ENCODE measurements at regions not wholly inside any gene's neighbourhood (a gene's known extent, or its start where the extent isn't known, plus 50 kb on each side); places are given as distances from the start of the nearest gene placed in this dataset.
A peak's percentile ranks its signal among the peaks of the same experiment; 100 is the strongest.

DNA sequence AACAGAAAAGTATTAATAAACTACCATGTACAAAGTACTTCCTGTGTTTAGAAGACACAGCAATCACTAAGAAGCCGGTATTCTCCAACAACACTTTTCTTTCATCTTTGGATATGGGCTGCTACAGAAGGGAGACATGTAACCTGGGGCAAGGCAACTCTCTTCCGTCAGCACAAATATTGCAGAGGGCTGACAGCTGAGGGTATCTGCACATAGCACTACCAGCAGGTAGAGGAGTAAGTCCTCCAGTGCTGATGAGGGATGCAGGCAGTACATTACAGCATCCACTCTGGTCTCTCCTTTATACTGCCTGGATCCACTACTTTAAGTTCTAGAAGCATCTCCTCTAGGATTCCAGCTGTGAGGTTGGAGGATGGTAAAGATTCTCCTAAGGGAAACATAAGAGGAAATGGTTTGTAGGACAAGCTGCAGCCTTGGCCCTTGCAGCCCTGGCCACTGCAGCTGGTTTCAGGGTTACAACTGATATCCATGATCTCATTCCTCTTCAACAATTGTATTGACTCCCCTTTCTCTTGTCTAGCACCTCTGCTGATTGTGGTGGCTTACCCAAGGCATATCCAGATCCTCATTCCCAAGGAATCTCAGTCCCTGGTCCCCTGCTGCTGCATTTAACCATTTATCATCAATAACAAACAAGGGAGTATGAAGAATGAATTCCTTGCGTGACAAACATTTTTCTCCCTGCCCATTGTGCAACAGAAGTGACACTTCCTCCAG is 110.7 kb upstream of the ADGRF1 start:
- no peak for DNase-seq (ENCODE audit: insufficient read length, low spot score)
- FAIRE-seq = no peak

DNA sequence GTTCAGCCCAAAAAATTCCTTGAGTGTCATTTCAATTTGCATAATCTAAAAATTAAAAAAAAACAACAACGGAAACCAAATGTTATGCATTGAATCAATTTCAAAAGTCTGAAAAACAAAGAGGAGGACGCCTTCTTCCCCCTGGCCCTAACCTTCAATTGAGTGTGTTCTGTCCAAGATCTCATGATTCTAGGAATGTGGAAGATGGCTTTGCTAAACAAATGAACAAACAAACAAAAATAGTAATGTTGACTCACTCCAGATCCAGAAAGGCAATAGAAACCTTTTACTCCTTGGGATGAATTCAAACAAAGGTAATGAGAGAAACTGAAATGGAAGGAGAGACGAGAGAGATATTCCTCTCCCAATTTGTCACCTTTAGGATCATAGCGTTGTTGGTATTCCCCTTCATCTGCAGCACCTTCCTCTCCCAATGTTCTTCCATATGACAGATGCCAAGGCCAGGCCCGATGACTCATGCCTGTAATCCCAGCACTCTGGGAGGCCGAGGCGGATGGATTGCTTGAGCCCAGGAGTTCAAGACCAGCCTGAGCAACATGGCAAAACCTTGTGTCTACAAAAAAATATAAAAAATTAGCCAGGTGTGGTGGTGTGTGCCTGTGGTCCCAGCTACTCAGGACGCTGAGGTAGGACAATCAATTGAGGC is 109.2 kb upstream of the ADGRF1 start:
- DNase-seq (ENCODE audit: insufficient read length, low spot score) (no peak), FAIRE-seq (no peak)

DNA sequence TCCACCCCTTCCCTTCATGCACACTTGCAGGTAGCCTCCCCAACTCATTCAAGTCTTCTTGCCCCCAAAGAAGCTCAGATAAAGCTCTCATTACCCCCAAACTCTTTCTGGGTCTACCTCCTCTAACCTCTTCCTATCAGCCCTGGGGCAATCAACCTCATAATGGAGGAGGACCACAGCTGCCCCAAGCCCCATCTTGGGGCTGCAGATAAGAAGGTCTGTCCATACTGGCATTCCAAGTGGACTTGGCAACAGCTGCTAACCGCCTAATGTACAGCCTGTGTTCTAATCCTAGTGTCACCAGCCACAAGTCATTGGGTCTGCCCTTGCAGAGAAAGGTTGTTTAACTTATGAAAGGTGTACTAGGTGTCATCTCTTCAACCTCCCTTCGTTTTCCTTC is 107.4 kb upstream of the ADGRF1 start:
- FAIRE-seq (no peak), DNase-seq (ENCODE audit: insufficient read length, low spot score) (no peak)

DNA sequence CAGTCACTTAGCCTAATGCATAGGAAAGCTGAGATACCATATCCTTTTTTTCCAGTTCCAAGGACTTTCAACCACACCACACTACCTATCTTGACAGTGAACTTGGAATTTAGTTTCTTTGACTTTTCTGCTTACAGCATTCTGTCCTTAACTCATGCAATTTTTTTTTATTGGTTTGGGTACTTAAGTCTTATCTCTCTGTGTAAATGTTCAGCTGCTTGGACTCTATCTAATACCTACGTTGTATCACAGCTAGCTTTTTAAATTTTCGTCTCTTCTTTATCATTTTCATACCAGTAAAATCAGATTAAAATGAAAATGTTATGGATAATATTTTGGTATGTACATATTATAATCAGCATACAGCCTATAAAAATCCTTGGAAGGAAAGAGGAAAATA is 106.9 kb upstream of the ADGRF1 start:
- FAIRE-seq (no peak), DNase-seq (ENCODE audit: insufficient read length, low spot score) (no peak)

DNA sequence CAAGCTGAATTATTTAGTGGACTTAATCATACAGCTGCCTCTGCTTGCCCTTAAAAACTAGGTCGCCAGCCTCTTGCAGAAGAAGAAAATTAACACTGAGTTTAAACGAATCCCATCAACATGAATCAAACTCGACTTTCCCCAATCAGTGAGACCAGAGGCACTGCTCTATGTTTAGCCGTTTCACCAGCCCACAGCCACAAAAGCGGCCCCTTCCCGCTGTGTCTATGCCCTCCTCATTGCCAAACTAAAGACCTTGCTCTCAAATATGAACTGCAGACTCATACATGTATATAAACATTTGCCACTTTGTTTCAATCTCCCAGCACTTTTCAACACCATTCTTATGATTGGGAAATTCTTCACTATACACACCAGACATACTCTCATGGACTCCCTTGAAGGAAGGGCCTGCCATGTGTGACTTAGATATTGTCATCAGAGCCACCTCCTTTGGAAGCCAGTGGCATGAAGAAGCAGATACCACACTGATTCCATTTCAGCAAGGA is 105.8 kb upstream of the ADGRF1 start:
- FAIRE-seq (no peak), DNase-seq (ENCODE audit: insufficient read length, low spot score) (no peak)

DNA sequence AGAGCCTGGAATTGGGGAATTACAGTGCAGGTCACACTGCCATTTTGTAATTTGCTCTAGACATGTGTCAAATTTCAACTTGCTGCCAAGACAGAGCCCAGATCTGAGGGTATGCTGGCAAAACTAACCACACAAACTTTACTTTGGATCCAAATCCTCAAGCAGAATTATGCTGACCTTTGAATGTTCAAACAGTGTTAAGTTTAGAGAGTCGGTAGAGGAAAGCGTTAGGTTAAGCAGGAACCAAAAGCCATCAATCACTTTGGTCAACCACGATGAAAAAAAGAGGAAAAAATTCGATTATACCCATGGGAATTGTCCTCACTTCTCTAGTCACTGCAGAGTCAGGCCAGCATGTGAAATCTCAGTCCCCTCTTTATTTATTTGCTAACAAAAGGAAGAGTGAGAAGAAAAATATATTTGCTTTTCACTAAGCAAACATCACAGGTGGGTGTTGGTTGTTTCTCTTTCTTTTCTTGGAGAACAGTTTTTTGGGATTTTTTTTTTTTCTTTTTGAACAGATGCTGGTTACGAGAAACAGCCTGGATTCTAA is 105.1 kb upstream of the ADGRF1 start:
- FAIRE-seq (no peak), DNase-seq (ENCODE audit: insufficient read length, low spot score) (no peak)

DNA sequence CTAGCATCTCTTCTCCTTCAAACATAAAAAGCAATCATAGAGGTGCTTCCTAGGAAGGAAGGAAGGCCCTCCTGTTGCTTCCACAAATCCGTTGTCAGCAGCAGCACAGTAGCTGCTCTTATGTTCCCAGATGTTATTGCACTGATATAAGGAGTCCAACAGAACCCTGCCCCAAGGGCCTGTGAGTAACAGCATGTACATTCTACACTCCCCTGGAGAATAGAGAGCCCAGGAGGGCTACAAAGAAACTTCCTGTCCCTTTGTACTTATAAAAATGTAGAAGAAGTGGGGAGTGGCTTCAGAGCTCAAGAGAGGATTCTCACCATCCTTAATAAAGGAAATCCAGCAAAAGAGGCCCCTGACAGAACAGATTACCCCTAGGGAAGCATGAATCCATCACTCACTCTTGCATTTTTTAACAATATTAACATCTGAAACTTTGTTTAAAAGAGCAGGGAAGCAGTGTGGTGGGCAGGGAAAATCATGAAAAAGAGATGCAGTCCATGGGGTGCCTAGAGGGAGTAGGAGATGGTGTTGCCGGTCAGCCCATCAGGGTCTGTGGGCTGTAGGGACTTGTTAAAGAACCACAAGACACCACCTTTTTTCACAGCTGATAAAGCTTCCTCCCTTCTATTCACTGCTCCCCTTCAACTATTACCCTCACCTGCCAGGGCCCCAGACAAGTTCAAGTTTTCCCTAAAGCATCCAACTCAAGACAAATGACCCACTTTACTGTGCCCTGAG is 104.5 kb upstream of the ADGRF1 start:
- no peak for DNase-seq (ENCODE audit: insufficient read length, low spot score)
- FAIRE-seq = peak; percentile 9

DNA sequence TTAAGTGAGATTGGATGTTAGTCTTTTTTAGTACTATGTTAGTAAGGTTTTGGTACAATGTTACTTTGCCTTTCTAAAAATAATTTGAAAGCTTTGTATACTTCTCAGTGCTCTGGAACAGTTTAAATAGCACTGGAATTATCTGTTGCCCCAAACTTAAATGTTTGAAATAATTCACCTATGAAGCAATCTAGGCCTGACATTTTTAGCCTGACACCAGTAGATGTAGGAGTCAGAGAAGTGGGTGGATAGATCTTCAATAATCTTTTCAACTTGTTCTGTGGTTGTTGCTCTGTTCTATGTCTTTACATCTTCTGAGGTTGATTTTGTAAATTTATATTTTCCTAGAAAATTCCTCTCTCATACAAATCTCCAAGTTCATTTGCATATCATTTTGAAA is 103.1 kb upstream of the ADGRF1 start:
- DNase-seq (ENCODE audit: insufficient read length, low spot score) (no peak), FAIRE-seq (no peak)

DNA sequence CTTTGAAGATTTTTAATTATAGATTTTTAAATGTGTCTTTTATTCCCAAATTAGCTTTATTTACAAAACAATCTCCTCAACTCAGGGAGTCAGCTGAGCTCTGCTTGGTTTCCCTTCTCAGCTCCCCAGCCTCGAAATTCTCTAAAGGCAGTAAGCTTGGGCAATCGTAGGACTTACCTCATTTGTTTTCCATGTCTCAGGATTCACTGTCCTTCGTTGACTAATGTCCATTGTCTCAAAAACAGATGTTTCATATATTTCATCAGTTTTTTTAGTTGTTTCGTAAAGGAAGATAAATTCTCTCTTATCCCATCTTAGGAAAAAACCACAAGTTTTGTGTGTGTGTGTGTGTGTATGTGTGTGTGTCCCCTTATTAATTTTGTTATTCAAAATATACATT is 102.2 kb upstream of the ADGRF1 start:
- no peak for DNase-seq (ENCODE audit: insufficient read length, low spot score)
- no peak for FAIRE-seq

DNA sequence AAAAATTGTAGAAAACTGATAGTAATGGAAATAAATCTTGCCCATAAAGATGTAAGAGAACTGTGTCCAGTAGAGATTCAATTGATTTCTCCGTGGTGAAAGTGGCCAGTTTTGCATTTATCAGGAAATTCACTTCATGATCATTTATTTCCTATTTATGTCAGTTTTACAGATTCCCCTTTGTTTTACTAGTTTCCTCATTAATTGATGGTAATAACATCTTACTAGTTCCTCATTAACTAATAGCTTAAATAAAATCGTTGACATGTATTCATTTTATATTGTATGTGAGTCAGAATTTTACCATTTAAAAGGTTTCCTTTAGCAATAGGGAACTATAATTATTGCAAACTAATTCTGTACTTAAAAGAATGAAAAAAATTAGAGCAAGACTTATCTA is 99.8 kb upstream of the ADGRF1 start:
- DNase-seq (ENCODE audit: insufficient read length, low spot score) (no peak), FAIRE-seq (no peak)

DNA sequence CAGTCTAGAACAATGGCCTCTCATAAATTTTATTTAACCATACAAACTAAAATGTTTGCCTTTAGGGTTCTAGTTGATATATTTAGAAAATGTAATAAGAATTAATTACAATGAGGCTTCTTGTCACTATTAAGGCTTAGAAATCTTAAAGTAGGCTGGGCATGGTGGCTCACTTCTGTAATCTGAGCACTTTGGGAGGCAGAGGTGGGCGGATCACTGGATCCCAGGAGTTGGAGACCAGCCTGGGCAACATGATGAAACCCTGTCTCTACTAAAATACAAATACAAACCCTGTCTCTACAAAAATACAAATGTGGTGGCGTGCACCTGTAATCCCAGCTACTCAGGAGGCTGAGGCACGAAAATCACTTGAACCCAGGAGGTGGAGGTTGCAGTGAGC is 99.0 kb upstream of the ADGRF1 start:
- FAIRE-seq = no peak

DNA sequence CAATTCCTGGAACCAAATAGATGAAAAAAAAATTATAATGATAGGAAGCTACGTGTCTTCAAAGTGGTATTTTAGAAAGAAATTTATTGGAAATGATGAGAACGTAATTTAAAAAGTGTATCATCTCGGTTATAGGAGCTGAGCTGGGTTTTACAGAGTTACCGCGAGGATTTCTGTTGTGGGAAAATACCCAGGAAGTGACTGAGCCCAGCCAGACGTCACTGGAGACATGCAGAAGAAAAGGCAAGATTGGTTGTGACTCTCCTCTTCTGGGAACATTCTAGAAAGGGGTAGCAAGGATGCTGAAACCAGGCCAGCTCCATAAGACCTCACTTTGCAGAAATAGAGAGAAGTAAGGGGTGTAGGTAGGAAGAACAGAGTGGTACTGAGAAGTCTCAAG is 95.9 kb upstream of the ADGRF1 start:
- FAIRE-seq (no peak), DNase-seq (ENCODE audit: insufficient read length, low spot score) (no peak)

More for the DNA sequence above, 99.0 kb upstream of the ADGRF1 start:
- DNase-seq (ENCODE audit: insufficient read length, low spot score) = no peak

DNA sequence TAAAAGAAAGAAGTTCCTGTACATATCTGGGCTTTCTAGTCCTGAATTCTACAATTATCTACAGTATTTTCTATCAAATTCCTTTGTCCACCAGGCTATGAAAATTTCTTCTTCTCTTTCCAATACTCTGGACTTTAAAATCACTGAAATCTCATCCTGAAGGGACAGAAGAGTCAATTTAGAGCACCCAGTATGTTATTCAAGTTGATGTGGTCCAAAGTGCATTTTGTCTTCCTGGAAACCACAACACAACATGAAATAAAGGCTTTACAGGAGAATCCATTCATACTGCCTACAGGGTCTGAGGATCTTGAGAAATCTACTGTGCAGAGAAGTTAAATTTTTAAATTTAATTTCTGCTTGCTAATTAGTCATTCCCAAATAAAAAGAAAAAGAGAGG is 94.9 kb upstream of the ADGRF1 start:
- no peak for FAIRE-seq
- no peak for DNase-seq (ENCODE audit: insufficient read length, low spot score)

DNA sequence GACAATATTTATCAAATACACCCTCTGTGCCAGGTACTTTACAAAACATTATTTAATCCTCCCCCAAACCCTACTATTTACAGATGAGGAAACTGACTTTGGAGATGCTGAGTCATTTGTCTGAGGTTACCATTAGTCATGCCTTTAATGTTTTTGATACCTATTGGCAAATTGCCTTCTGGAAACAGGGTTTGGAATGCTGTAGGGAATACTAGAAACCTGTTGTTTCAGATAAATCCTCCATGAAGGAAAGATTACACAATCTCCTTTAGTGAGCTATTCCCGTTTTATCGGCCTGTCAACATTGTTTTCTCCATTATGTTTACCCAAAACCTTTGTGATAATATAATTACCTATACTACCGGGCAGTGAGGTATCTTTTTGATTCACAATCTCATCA is 93.6 kb upstream of the ADGRF1 start:
- no peak for FAIRE-seq
- DNase-seq (ENCODE audit: insufficient read length, low spot score) = peak; percentile 48

DNA sequence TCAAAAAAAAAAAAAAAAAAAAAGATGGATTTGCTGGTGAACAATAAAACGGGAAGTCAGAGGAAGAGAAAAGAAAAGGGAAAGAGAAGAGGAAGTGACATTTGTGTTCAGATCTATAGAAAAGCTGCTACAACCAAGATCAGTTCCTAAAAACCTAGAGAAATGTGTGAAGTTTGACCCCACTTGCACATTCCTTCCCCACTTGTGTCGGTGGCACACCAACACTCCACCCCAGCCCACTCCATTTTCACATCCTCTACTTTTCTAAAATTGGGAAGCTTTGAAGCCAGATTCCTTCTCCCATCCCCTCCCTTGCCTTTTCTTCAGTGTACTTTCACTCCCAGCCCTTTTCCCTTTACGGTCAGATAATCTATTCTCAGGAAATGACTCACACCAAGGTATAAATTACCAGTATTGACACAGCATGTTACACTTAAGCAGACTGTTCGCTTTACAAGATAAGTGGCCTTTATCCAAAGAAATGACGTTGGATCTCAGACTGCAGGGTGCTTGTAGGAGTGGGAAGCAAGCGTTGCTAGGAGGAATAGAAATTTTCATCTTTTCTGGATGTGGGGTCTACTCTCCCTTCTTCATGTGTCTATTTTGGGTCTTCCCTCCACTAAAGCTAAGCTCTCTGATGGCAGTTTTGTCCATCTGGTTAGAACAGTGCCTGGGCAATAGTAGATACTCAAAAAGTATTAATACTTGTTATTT is 92.5 kb upstream of the ADGRF1 start:
- FAIRE-seq (peak; percentile 62), DNase-seq (ENCODE audit: insufficient read length, low spot score) (peak; percentile 71)

DNA sequence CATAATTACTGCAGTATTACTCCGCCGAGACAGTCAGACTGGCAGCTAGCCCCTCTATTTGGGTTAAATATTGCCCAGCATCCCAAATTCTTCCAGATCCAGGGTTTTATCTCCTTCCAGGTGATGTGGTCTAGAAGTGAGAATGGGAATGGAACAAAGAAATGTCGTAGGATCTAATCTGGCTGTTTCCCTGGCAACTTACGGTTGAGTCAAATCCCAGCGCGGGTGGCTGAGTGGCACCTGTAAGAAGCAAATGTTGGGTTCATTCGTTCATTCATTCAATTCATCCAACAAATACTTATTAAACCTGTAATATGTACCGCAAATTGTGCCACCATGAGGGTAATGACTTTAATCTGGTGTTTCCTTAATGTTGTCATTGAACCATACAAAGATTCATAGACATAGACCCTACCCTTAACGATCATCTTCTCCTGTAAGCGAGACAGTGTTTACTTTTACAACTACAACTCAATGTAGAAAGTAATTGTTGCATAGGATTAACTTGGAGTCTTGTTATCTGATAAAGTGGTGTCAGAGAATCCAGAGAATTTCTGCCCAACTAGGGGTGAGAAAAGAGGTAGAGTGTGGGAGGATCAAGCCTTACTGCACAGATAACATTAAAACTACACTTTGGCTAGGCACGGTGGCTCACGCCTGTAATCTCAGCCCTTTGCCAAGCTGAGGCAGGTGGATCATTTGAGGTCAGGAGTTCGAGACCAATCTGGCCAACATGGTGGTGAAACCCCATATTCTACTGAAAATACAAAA is 91.3 kb upstream of the ADGRF1 start:
- DNase-seq (ENCODE audit: insufficient read length, low spot score) = no peak
- FAIRE-seq = no peak

DNA sequence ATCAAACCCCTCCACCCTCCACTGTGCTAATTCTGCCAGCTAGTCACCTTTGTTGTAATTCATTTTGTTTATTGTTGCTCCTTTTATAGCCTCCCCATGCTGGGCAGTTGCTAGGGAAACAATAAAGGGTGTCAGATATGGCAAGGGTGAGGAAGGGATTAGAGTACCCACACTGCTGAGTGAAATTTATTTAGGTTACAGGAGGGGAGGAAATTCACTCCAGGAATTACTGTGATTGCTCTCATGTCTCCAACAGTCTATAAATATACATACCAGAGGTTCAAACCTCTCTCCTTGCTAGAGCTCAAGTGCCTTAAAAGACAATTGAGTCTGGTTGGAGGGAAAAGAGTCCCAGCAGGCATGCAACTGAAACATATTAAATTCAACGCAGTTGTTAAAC is 90.6 kb upstream of the ADGRF1 start:
- FAIRE-seq = no peak
- no peak for DNase-seq (ENCODE audit: insufficient read length, low spot score)

DNA sequence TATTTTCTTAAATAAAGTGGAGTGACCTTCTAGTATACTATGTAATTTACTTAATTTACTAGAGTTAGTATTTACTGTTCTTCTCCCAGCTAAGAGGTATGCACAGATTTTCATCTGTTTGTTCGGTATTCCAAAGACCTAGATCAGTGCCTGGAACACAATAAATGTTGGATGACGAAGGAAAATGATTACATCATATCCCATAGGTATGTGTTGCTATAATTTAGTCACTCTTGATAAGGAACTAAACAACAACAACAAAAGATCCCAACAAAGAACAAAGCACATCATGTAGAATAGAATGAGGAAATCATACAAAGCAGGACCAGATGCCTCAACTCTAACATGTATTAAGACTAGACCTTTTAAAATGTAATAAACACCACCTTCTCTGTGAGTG is 89.6 kb upstream of the ADGRF1 start:
- FAIRE-seq = no peak
- DNase-seq (ENCODE audit: insufficient read length, low spot score) = no peak

DNA sequence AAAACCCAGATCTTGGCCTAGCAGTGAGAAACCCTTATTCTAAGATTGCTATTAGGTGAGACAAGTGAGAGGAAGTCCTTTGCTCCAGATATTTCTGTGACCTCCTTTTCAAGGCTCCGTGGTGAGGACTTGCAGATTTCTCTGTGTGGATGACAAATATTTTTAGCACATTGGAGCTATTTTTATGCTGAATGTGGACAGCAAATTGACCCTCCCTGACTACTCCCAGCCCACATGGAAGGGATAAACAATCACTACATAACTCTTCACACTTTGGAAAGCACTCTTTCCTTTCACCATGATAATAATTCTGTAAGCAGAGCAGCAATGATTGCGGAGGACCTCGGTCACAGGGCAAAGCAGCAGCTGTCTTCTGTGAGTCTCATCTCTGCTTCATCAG is 88.0 kb upstream of the ADGRF1 start:
- FAIRE-seq = no peak
- DNase-seq (ENCODE audit: insufficient read length, low spot score) = no peak

DNA sequence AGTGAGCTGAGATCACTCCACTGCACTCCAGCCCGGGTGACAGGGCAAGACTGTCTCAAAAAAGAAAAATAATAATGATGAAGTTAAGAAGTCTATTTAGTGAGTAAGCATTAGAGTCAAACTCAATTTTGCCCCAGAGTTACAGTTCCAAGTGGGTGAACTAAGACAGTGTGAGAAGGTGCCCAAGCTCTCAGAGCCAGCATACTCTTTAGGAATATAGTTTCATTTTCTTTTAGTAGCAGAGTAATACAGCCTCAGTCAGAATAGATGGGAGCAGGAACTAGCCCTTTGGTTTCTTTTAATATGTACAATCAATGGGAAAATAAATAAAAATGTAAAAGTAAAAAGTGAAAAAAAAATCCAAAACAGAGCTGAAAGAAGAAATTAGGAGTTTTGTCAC is 87.0 kb upstream of the ADGRF1 start:
- FAIRE-seq (no peak), DNase-seq (ENCODE audit: insufficient read length, low spot score) (no peak)

Data from HTR-8/SVneo (cell line).